GM21723 (cell line): ENCODE measurements at regions not wholly inside any gene's neighbourhood (a gene's known extent, or its start where the extent isn't known, plus 50 kb on each side); places are given as distances from the start of the nearest gene placed in this dataset.

Experiments used
- ATAC-seq: cut with Tn5 transposase; IDR thresholded peaks from one replicate; pipeline ENCODE4 v1.9.1; 2021; ENCODE audit warnings: mild to moderate bottlenecking, moderate library complexity; ENCODE audit not compliant: unreplicated experiment

GRCh38 chr6:18904681-18905080 lies 517.5 kb downstream of the RNF144B start:
- no peak for ATAC-seq

- ATAC-seq: no peak
Observed at GRCh38 chr6:18920701-18921100, 533.6 kb downstream of the RNF144B start.

GRCh38 chr6:18931086-18931485 lies 543.9 kb downstream of the RNF144B start:
- no peak for ATAC-seq

- ATAC-seq: no peak
Observed at GRCh38 chr6:18958146-18958545, 571.0 kb downstream of the RNF144B start.

- ATAC-seq: no peak
Observed at GRCh38 chr6:18961566-18961965, 574.4 kb downstream of the RNF144B start.

GRCh38 chr6:18962361-18962905 lies 575.3 kb downstream of the RNF144B start:
- ATAC-seq: no peak

- no peak for ATAC-seq
Observed at GRCh38 chr6:18963439-18963838, 576.3 kb downstream of the RNF144B start.

- no peak for ATAC-seq
Observed at GRCh38 chr6:18973251-18973650, 586.1 kb downstream of the RNF144B start.

- no peak for ATAC-seq
Observed at GRCh38 chr6:18976091-18976490, 588.9 kb downstream of the RNF144B start.

- no peak for ATAC-seq
Observed at GRCh38 chr6:18976966-18977365, 589.8 kb downstream of the RNF144B start.

- ATAC-seq: no peak
Observed at GRCh38 chr6:18978337-18979128, 591.4 kb downstream of the RNF144B start.

- no peak for ATAC-seq
Observed at GRCh38 chr6:18985061-18985460, 597.9 kb downstream of the RNF144B start.

- ATAC-seq: no peak
Observed at GRCh38 chr6:18985996-18986395, 598.8 kb downstream of the RNF144B start.

GRCh38 chr6:18988636-18989035 lies 601.5 kb downstream of the RNF144B start:
- ATAC-seq: no peak

GRCh38 chr6:18990059-18990978 lies 603.2 kb downstream of the RNF144B start:
- ATAC-seq: no peak

GRCh38 chr6:18997375-18997826 lies 610.3 kb downstream of the RNF144B start:
- peak; percentile 87 for ATAC-seq

GRCh38 chr6:19002976-19003560 lies 615.9 kb downstream of the RNF144B start:
- no peak for ATAC-seq

GRCh38 chr6:19004176-19004575 lies 617.0 kb downstream of the RNF144B start:
- ATAC-seq: no peak

GRCh38 chr6:19009769-19010168 lies 622.6 kb downstream of the RNF144B start:
- ATAC-seq: no peak

GRCh38 chr6:19013026-19013705 lies 626.0 kb downstream of the RNF144B start:
- ATAC-seq: no peak

- no peak for ATAC-seq
Observed at GRCh38 chr6:19024737-19025136, 637.6 kb downstream of the RNF144B start.
